Fibroblast of skin of right quadriceps (primary cell): ENCODE measurements at regions not wholly inside any gene's neighbourhood (a gene's known extent, or its start where the extent isn't known, plus 50 kb on each side); places are given as distances from the start of the nearest gene placed in this dataset.
"Not testable (repeated sequence)": the region's sequence is repeated elsewhere in the genome, so short reads cannot be mapped to it uniquely, and the experiment has no call there.

Experiments
- DNase-seq: peaks from one replicate; pipeline ENCODE4 v3.0.0-alpha.2; 2013

GRCh38 chr20:4332121-4332860 lies 83.2 kb upstream of the ADRA1D start:
- DNase-seq, result no peak

- no peak for DNase-seq
These were observed 80.9 kb upstream of the ADRA1D start for GRCh38 chr20:4330011-4330410.

- no peak for DNase-seq
These were observed 80.1 kb upstream of the ADRA1D start for GRCh38 chr20:4329232-4329631.

GRCh38 chr20:4328541-4328940 lies 79.5 kb upstream of the ADRA1D start:
- no peak for DNase-seq

GRCh38 chr20:4327956-4328355 lies 78.9 kb upstream of the ADRA1D start:
- no peak for DNase-seq

GRCh38 chr20:4326195-4327065 lies 77.3 kb upstream of the ADRA1D start:
- peak; percentile 30 for DNase-seq

GRCh38 chr20:4325548-4326187 lies 76.6 kb upstream of the ADRA1D start:
- DNase-seq, result no peak

GRCh38 chr20:4324611-4325243 lies 75.6 kb upstream of the ADRA1D start:
- no peak for DNase-seq

GRCh38 chr20:4322499-4322898 lies 73.4 kb upstream of the ADRA1D start:
- DNase-seq, result no peak

- DNase-seq, result no peak
These were observed 71.2 kb upstream of the ADRA1D start for GRCh38 chr20:4320291-4320690.

- peak; percentile 32 for DNase-seq
These were observed 69.8 kb upstream of the ADRA1D start for GRCh38 chr20:4318891-4319290.

GRCh38 chr20:4310616-4311015 lies 61.5 kb upstream of the ADRA1D start:
- not testable (repeated sequence) for DNase-seq

GRCh38 chr20:4306206-4306605 lies 57.1 kb upstream of the ADRA1D start:
- DNase-seq, result no peak

- no peak for DNase-seq
These were observed 56.0 kb upstream of the ADRA1D start for GRCh38 chr20:4305091-4305490.

- no peak for DNase-seq
These were observed 55.5 kb upstream of the ADRA1D start for GRCh38 chr20:4304601-4305000.

- DNase-seq, result no peak
These were observed 54.0 kb upstream of the ADRA1D start for GRCh38 chr20:4303136-4303535.

GRCh38 chr20:4300921-4301320 lies 51.8 kb upstream of the ADRA1D start:
- DNase-seq, result no peak

- no peak for DNase-seq
These were observed 51.3 kb upstream of the ADRA1D start for GRCh38 chr20:4300401-4300800.

- peak; percentile 25 for DNase-seq
These were observed 50.7 kb upstream of the ADRA1D start for GRCh38 chr20:4299773-4300172.

GRCh38 chr20:4299216-4299615 lies 50.1 kb upstream of the ADRA1D start:
- no peak for DNase-seq
